Stimulated activated CD4-positive, alpha-beta T cell treated with anti-CD3 and anti-CD28 coated beads, TNF-alpha, amount 100 ng/mL, for 24 hours (primary cell): ENCODE measurements at regions not wholly inside any gene's neighbourhood (a gene's known extent, or its start where the extent isn't known, plus 50 kb on each side); places are given as distances from the start of the nearest gene placed in this dataset.
"Not testable (repeated sequence)": the region's sequence is repeated elsewhere in the genome, so short reads cannot be mapped to it uniquely, and the experiment has no call there.

Experiments
- DNase-seq, 3 experiments: peaks; one replicate each; pipeline ENCODE4 v3.0.0-alpha.2; 2020; ENCODE audit warnings: low read depth in 3 of 3

GRCh38 chr1:29574871-29575270, 338.5 kb downstream of the PTPRU start:
- DNase-seq = no peak

- no peak for DNase-seq
These were observed 333.8 kb downstream of the PTPRU start for GRCh38 chr1:29569971-29570634.

- no peak for DNase-seq
These were observed 330.9 kb downstream of the PTPRU start for GRCh38 chr1:29567257-29567656.

- no peak for DNase-seq
These were observed 329.2 kb downstream of the PTPRU start for GRCh38 chr1:29565490-29565889.

GRCh38 chr1:29563571-29563970, 327.2 kb downstream of the PTPRU start:
- DNase-seq = no peak

- no peak for DNase-seq
These were observed 326.8 kb downstream of the PTPRU start for GRCh38 chr1:29563092-29563491.

GRCh38 chr1:29559056-29559455, 322.7 kb downstream of the PTPRU start:
- no peak for DNase-seq

GRCh38 chr1:29557701-29558600, 321.6 kb downstream of the PTPRU start:
- DNase-seq = no peak

GRCh38 chr1:29557066-29557465, 320.7 kb downstream of the PTPRU start:
- no peak for DNase-seq

- DNase-seq = no peak
These were observed 320.3 kb downstream of the PTPRU start for GRCh38 chr1:29556657-29557056.

- DNase-seq = no peak
These were observed 318.8 kb downstream of the PTPRU start for GRCh38 chr1:29555043-29555620.

- DNase-seq = no peak
These were observed 318.0 kb downstream of the PTPRU start for GRCh38 chr1:29554208-29554778.

GRCh38 chr1:29551123-29551936, 315.0 kb downstream of the PTPRU start:
- no peak for DNase-seq

GRCh38 chr1:29550119-29550841, 314.0 kb downstream of the PTPRU start:
- no peak for DNase-seq

GRCh38 chr1:29549728-29550118, 313.4 kb downstream of the PTPRU start:
- DNase-seq = not testable (repeated sequence)

- DNase-seq = no peak
These were observed 312.7 kb downstream of the PTPRU start for GRCh38 chr1:29549001-29549400.

- no peak for DNase-seq
These were observed 311.8 kb downstream of the PTPRU start for GRCh38 chr1:29548091-29548490.

- no peak for DNase-seq
These were observed 311.0 kb downstream of the PTPRU start for GRCh38 chr1:29547300-29547699.

- no peak for DNase-seq
These were observed 310.2 kb downstream of the PTPRU start for GRCh38 chr1:29546496-29546895.

GRCh38 chr1:29544406-29544805, 308.1 kb downstream of the PTPRU start:
- DNase-seq = no peak

GRCh38 chr1:29543586-29543985, 307.3 kb downstream of the PTPRU start:
- no peak for DNase-seq
